GM19351 (cell line): ENCODE measurements at regions not wholly inside any gene's neighbourhood (a gene's known extent, or its start where the extent isn't known, plus 50 kb on each side); places are given as distances from the start of the nearest gene placed in this dataset.
A peak's percentile ranks its signal among the peaks of the same experiment; 100 is the strongest.

ENCODE experiments used
- ATAC-seq: cut with Tn5 transposase; IDR thresholded peaks from one replicate; pipeline ENCODE4 v1.9.1; 2021; ENCODE audit warnings: mild to moderate bottlenecking, moderate library complexity; ENCODE audit not compliant: unreplicated experiment

GRCh38 chr14:53328841-53329240 is 175.7 kb upstream of the DDHD1 start:
- no peak for ATAC-seq

- no peak for ATAC-seq
Measured at GRCh38 chr14:53327716-53328115, 174.6 kb upstream of the DDHD1 start.

- ATAC-seq: no peak
Measured at GRCh38 chr14:53325176-53325806, 172.2 kb upstream of the DDHD1 start.

- ATAC-seq: no peak
Measured at GRCh38 chr14:53316504-53316903, 163.4 kb upstream of the DDHD1 start.

- ATAC-seq: peak; percentile 97
Measured at GRCh38 chr14:53310412-53310811, 157.3 kb upstream of the DDHD1 start.

GRCh38 chr14:53306911-53307310 is 153.8 kb upstream of the DDHD1 start:
- ATAC-seq: no peak

- ATAC-seq: no peak
Measured at GRCh38 chr14:53306267-53306721, 153.2 kb upstream of the DDHD1 start.

GRCh38 chr14:53304726-53305381 is 151.7 kb upstream of the DDHD1 start:
- ATAC-seq: no peak

GRCh38 chr14:53295985-53296582 is 143.0 kb upstream of the DDHD1 start:
- ATAC-seq: no peak

- ATAC-seq: no peak
Measured at GRCh38 chr14:53295372-53295771, 142.2 kb upstream of the DDHD1 start.

GRCh38 chr14:53286301-53286700 is 133.2 kb upstream of the DDHD1 start:
- ATAC-seq: no peak

- no peak for ATAC-seq
Measured at GRCh38 chr14:53285821-53286220, 132.7 kb upstream of the DDHD1 start.

- ATAC-seq: no peak
Measured at GRCh38 chr14:53285064-53285463, 131.9 kb upstream of the DDHD1 start.

GRCh38 chr14:53278602-53279506 is 125.7 kb upstream of the DDHD1 start:
- ATAC-seq: no peak

GRCh38 chr14:53273671-53274072 is 120.5 kb upstream of the DDHD1 start:
- no peak for ATAC-seq

- no peak for ATAC-seq
Measured at GRCh38 chr14:53265025-53265424, 111.9 kb upstream of the DDHD1 start.

GRCh38 chr14:53260928-53261327 is 107.8 kb upstream of the DDHD1 start:
- ATAC-seq: no peak

- no peak for ATAC-seq
Measured at GRCh38 chr14:53260286-53260685, 107.2 kb upstream of the DDHD1 start.

GRCh38 chr14:53252141-53252540 is 99.0 kb upstream of the DDHD1 start:
- no peak for ATAC-seq

- no peak for ATAC-seq
Measured at GRCh38 chr14:53249059-53249458, 95.9 kb upstream of the DDHD1 start.
